ENCODE measurements at regions not wholly inside any gene's neighbourhood (a gene's known extent, or its start where the extent isn't known, plus 50 kb on each side); places are given as distances from the start of the nearest gene placed in this dataset.

DNA sequence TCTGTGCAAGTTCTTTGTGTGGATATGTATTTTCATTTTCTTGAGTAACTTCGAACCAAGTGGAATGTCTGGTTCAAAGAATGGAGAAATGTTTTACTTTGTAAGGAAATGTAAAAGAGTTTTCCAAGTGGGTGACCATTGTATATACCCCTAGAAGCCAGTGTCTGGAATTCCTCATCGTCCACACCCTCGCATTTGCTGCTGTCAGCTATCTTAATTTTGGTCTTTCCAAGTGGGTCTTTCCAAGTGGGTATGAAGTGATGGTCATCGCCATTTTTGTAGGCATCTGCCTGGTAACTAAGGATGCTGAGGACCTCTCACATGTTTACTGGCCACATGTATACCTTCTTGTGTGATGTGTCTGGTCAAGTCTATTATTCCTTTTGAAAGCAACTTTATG is 547.5 kb downstream of the TBC1D22A start:
- FAIRE-seq = no peak
- ChIA-PET POLR2A (no interaction called here), CTCF (ENCODE audit: low intra/inter-chr PET ratio, low total read pairs) (no interaction called here)
- Histone ChIP-seq H3K4me3 (replicated peaks in 1 of 3; ENCODE audit: insufficient read depth in 1 of 3, low read depth in 2 of 3, low read length in 3 of 3) (no peak overlapping the region), H4K20me1 (ENCODE audit: insufficient read depth, low read length) (no peaks in the 10 kb centered on the region), H3K36me3 (replicated peaks in 1 of 2; ENCODE audit: control insufficient read depth in 1 of 2, insufficient read depth in 2 of 2, low read length in 2 of 2) (no peaks in the 10 kb centered on the region), H3K9ac (ENCODE audit: insufficient read depth, low read depth, low read length) (no peak overlapping the region), H2AFZ (ENCODE audit: low read length) (no peak overlapping the region), H3K27me3 (ENCODE audit: control insufficient read depth in 1 of 2, insufficient read depth in 2 of 2, low read length in 2 of 2) (peaks cover 0 to 13% of the 10 kb centered on the region in 2 experiments; a peak in 2 of 5 replicates), H3K79me2 (ENCODE audit: insufficient read depth, low read length) (no peaks in the 10 kb centered on the region), H3K27ac (ENCODE audit: extremely low read length, insufficient read depth, low read length) (no peak overlapping the region), H3K9me3 (ENCODE audit: low read length) (no peaks in the 10 kb centered on the region), H3K4me1 (ENCODE audit: insufficient read depth, low read length) (no peaks in the 10 kb centered on the region), H3K4me2 (ENCODE audit: low read depth, low read length) (no peak overlapping the region)
- no TSS peak for BruUV-seq (replicated peaks)
- DNase-seq (ENCODE audit: low spot score) = no peak
- 0% methylated on average over 4 of the region's 4 CpGs for WGBS (ENCODE audit: low lambda C conversion rate)
- TF ChIP-seq PATZ1 (CRISPR knock-in tag; IDR thresholded peaks at IDR 0.05) (no peak), HMG20A (CRISPR knock-in tag; IDR thresholded peaks at IDR 0.05; ENCODE audit: borderline replicate concordance) (no peak), TCF7 (IDR thresholded peaks at IDR 0.05; ENCODE audit: low read depth) (no peak), SNAI1 (CRISPR knock-in tag; IDR thresholded peaks at IDR 0.05; ENCODE audit: borderline replicate concordance) (no peak), ZNF792 (CRISPR knock-in tag; IDR thresholded peaks at IDR 0.05) (no peak), ZMAT3 (CRISPR knock-in tag; conservative IDR thresholded peaks at IDR 0.05) (no peak), ELF3 (CRISPR knock-in tag; IDR thresholded peaks at IDR 0.05) (no peak)
- TF ChIP-seq, protein P1, sequence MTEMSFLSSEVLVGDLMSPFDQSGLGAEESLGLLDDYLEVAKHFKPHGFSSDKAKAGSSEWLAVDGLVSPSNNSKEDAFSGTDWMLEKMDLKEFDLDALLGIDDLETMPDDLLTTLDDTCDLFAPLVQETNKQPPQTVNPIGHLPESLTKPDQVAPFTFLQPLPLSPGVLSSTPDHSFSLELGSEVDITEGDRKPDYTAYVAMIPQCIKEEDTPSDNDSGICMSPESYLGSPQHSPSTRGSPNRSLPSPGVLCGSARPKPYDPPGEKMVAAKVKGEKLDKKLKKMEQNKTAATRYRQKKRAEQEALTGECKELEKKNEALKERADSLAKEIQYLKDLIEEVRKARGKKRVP (CRISPR knock-in tag; IDR thresholded peaks at IDR 0.05) = no peak
- TF ChIP-seq, protein P2, sequence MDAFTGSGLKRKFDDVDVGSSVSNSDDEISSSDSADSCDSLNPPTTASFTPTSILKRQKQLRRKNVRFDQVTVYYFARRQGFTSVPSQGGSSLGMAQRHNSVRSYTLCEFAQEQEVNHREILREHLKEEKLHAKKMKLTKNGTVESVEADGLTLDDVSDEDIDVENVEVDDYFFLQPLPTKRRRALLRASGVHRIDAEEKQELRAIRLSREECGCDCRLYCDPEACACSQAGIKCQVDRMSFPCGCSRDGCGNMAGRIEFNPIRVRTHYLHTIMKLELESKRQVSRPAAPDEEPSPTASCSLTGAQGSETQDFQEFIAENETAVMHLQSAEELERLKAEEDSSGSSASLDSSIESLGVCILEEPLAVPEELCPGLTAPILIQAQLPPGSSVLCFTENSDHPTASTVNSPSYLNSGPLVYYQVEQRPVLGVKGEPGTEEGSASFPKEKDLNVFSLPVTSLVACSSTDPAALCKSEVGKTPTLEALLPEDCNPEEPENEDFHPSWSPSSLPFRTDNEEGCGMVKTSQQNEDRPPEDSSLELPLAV (CRISPR knock-in tag; conservative IDR thresholded peaks at IDR 0.05; ENCODE audit: low read depth) = no peak
- in situ Hi-C loops (cut with HindIII; ENCODE audit: extremely low pct_ligation_motif_present, low pct_unique_long_range_greater_than_20kb) (no loop called here), intact Hi-C loops (cut with micrococcal nuclease; ENCODE audit: unreplicated experiment) (no loop called here)
- no peak for ATAC-seq

Data from HepG2 (cell line).